G401.6 (cell line): ENCODE measurements at regions not wholly inside any gene's neighbourhood (a gene's known extent, or its start where the extent isn't known, plus 50 kb on each side); places are given as distances from the start of the nearest gene placed in this dataset.

ENCODE experiments used
- FAIRE-seq: peaks from 2 replicates; lab custom pipeline; 2012; peaks lifted over from hg19 to GRCh38; lab: Jason Lieb, UNC

DNA sequence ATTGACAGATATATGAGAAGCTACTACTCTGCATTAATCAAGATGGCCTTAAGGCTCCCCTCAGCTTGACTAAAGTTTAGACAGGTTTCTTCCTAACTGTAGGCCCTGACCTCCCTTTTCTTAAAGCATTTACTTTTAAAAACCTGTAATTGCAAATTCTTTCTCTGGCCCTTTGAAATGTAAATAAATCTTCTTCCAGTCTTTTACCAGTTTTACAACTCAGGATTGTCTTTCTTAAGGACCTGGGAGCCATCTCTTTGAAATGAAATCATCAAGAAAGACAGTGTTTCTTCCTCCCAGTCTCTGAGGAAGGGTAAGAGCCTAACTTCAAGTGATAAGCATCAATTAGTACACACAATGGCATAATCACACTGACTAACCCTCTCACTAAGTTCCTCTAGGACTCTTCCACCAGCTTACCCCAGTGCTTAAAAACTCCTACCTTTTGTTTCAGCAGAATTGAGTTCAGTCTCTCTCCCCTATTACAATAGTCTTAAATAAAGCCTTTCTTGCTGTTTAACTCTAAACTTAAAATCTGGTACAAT, 58.7 kb upstream of the CDH20 start:
- FAIRE-seq = no peak

DNA sequence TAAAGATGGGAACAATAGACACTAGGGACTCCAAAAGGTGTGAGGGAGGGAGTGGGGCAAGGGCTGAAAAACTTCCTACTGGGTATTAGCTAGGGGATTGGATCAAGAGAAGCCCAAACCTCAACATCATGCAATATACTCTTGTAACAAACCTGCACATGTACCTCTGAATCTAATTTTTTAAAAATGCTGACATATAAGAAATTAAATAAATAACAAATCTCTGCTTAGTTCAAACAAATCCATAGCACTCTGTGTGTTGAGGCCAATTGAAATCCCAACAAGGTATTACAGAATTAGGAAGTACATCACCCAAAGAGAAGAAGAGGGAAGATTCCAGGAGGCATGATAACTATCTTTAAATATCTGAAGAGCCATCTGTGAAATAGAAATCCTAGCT, 55.4 kb upstream of the CDH20 start:
- no peak for FAIRE-seq

DNA sequence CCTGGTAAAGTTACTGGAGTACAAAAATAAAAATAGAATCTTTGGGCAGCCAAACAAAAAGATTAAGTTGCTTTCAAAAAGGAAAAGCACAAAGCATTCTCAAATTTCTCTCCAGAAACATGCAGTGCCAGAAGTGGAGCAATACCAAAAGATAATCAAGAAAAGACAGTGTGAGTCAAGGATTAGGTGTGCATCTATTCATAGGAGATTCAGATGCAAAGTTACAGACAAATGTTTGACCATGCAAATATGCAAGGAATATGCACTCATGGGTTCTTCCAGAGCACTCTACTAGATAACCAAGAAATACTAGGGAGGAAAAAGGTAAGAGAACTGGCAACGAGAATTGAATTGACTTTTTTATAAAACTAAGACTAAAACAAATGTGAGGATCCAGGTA, 51.8 kb upstream of the CDH20 start:
- FAIRE-seq = no peak

DNA sequence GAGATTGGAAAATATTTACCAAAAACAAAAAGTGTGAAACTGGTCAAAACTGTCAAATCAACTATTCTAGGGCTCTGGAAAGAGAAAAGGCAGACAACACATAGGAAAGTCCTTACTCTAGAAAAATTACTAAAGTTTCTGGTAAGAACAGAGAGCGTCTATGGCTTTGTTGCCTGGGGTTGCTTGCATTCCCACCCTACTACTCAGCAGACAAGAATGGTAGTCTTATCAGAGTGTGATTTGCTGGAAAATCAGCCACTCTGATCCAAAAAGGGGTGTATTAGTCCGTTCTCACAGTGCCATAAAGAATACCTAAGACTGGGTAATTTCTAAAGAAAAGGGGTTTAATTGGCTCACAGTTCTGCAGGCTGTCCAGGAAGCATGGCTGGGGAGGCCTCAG, 50.3 kb upstream of the CDH20 start:
- no peak for FAIRE-seq
